ENCODE measurements at regions not wholly inside any gene's neighbourhood (a gene's known extent, or its start where the extent isn't known, plus 50 kb on each side); places are given as distances from the start of the nearest gene placed in this dataset.

DNA sequence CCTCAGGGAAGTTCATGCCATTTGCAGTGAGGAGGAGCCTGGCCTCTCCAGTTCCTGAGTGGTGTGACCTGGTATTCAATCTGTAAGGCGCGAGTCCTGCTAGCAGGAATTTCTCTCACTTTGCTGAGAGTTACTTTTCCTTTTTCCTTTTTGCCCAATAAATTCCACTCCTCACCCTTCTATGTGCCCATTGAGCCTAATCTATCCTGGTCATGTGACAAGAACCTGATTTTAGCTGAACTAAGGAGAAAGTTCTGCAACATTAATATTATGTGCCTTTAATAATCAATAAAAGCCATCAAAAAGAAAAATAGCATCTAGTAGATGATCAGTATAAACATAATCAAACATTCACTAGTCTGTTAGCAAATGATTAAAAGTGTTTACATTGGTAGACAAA is 136.1 kb upstream of the POGK start:
- H3K36me3 ChIP-seq = no peaks in the 10 kb centered on the region
- H3K4me3 ChIP-seq (ENCODE audit: low read depth, low read length) = no peak overlapping the region
- TF ChIP-seq, protein P1, sequence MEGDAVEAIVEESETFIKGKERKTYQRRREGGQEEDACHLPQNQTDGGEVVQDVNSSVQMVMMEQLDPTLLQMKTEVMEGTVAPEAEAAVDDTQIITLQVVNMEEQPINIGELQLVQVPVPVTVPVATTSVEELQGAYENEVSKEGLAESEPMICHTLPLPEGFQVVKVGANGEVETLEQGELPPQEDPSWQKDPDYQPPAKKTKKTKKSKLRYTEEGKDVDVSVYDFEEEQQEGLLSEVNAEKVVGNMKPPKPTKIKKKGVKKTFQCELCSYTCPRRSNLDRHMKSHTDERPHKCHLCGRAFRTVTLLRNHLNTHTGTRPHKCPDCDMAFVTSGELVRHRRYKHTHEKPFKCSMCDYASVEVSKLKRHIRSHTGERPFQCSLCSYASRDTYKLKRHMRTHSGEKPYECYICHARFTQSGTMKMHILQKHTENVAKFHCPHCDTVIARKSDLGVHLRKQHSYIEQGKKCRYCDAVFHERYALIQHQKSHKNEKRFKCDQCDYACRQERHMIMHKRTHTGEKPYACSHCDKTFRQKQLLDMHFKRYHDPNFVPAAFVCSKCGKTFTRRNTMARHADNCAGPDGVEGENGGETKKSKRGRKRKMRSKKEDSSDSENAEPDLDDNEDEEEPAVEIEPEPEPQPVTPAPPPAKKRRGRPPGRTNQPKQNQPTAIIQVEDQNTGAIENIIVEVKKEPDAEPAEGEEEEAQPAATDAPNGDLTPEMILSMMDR (IDR thresholded peaks at IDR 0.05; ENCODE audit: low read depth, low read length) = no peak
- DNase-seq = no peak
- no peaks in the 10 kb centered on the region for H3K27me3 ChIP-seq (ENCODE audit: insufficient read depth, low read depth, severe bottlenecking)
- H3K27ac ChIP-seq = no peak overlapping the region
- no peaks in the 10 kb centered on the region for H3K9me3 ChIP-seq (ENCODE audit: severe bottlenecking)

DNA sequence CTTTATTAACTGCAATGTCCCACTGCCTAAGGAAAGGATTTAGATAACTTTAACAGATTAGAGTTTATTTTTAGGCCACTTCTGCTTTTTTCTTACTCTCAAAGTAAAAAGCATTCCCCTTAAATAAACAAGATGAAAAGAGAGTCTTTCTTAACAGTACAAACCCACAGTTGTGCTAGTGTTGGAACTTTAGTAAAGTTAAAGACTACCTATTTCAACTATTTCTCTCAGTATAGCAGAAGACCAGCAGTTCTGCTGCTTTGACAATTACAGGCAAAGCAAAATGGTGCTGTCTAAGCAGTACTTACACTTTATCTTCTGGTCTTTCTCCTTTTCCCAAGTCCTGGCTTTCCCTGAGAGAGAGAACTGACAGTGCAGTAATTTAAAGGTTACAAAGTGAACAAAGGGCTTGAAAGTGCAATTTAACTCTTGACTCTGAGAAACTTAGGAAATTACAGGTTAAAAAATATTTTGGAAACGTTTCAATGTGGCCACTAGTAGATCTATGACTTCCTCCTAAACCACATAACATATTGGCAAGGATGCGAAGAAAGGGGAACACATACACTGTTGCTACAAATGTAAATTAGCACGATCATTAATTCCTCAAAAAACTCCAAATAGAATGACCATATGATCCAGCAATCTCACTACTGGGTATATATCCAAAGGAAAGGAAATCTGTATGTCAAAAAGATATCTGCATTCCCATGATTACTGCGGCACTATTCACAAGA is 135.4 kb upstream of the POGK start:
- TF ChIP-seq, protein P1 (IDR thresholded peaks at IDR 0.05; ENCODE audit: low read depth, low read length) = no peak
- Histone ChIP-seq H3K4me3 (ENCODE audit: low read depth, low read length) (no peak overlapping the region), H3K36me3 (no peaks in the 10 kb centered on the region), H3K27ac (no peak overlapping the region), H3K27me3 (ENCODE audit: insufficient read depth, low read depth, severe bottlenecking) (no peaks in the 10 kb centered on the region), H3K9me3 (ENCODE audit: severe bottlenecking) (no peaks in the 10 kb centered on the region)
- no peak for DNase-seq

DNA sequence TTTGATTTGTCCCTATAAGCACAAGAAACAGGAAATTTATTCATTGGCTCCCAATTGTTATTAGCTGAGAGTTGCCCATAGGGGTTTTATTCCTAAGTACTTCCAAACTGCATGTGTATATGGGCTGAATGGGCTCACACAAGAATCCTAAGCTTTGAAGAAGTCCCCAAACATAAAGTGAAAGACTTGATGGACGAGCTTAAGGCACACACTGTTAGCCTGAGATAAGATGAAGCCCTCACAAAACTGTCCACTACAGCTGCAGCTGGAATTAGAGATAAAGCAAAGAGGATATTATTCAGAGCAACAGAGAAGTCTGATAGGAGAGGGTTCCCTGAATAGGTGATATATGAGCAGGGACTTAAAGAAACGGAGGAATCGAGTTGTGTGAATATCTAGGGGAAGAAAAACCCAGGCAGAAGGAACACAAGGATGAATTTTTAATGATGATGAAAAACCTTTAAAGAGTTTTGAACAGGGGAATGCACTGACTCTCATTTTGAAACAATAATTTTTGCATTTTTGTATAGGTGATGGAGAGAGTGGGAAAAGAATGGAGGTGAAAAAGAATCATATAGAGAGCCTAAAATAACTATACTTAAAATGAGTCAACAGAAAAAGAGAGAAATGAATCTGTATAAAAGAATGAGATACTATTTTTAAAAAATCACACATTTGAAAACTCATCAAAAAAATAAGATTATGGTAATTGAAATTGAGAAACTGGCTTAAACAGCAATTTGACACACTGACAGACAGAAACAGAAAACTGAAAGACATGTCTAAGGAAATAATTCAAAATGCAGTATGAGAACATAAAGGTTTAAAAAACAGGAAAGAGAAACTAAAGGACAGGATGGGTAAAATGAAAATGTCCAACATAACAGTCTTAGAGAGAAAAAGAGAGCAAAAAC is 133.6 kb upstream of the POGK start:
- no peak for DNase-seq
- H3K36me3 ChIP-seq = no peaks in the 10 kb centered on the region
- H3K27me3 ChIP-seq (ENCODE audit: insufficient read depth, low read depth, severe bottlenecking) = no peaks in the 10 kb centered on the region
- no peaks in the 10 kb centered on the region for H3K9me3 ChIP-seq (ENCODE audit: severe bottlenecking)
- TF ChIP-seq, protein P1 (IDR thresholded peaks at IDR 0.05; ENCODE audit: low read depth, low read length) = no peak
- H3K27ac ChIP-seq = no peak overlapping the region
- H3K4me3 ChIP-seq (ENCODE audit: low read depth, low read length) = no peak overlapping the region

DNA sequence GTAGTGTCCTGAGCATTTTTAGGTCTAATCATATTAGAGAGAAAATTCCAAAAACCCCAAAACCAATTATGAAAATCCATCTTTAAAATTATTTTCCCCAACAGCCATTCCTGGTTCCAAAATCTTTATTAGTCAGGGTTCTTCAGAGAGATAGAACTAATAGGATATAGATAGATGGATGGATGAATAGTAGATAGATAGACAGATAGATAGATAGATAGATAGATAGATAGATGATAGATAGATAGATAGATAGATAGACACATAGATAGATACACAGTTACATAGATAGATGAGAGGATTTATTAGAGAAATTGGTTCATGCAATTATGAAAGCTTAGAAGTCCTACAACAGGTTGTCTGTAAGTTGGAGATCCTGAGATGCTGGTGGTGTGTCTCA is 122.7 kb upstream of the POGK start:
- TF ChIP-seq, protein P1 (IDR thresholded peaks at IDR 0.05; ENCODE audit: low read depth, low read length) = no peak
- H3K4me3 ChIP-seq (ENCODE audit: low read depth, low read length) = no peak overlapping the region
- DNase-seq = no peak
- no peaks in the 10 kb centered on the region for H3K9me3 ChIP-seq (ENCODE audit: severe bottlenecking)
- no peaks in the 10 kb centered on the region for H3K36me3 ChIP-seq
- H3K27ac ChIP-seq = no peak overlapping the region
- H3K27me3 ChIP-seq (ENCODE audit: insufficient read depth, low read depth, severe bottlenecking) = no peaks in the 10 kb centered on the region

DNA sequence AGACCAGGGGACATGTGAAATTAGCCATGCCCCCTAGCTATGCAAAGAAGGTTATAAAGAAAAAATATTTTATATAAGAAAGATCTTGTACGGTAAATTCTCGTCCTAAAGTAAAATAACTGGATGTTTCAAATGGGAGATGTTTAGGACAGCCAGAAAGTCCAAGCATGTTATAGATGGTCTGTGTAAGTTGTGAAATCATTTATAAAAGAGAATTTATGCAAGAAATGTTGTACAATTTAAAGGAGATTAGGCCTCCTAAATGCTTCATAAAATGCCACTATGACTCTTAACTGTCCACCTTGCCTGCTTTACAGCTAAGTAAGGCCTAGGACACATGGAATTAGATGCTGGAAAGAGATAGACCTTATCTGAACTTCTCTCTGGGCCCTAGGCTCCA is 118.1 kb upstream of the POGK start:
- Histone ChIP-seq H3K27me3 (ENCODE audit: insufficient read depth, low read depth, severe bottlenecking) (no peaks in the 10 kb centered on the region), H3K36me3 (no peaks in the 10 kb centered on the region), H3K4me3 (ENCODE audit: low read depth, low read length) (no peak overlapping the region), H3K9me3 (ENCODE audit: severe bottlenecking) (no peaks in the 10 kb centered on the region), H3K27ac (no peak overlapping the region)
- TF ChIP-seq, protein P1 (IDR thresholded peaks at IDR 0.05; ENCODE audit: low read depth, low read length) = no peak
- no peak for DNase-seq

Measured in WERI-Rb-1 (cell line).